KBM-7 (cell line): ENCODE measurements at regions not wholly inside any gene's neighbourhood (a gene's known extent, or its start where the extent isn't known, plus 50 kb on each side); places are given as distances from the start of the nearest gene placed in this dataset.
A peak's percentile ranks its signal among the peaks of the same experiment; 100 is the strongest.

Source experiments
- DNase-seq: peaks from one replicate; pipeline ENCODE4 v3.0.0-alpha.2; 2015
- in situ Hi-C: fragments of 300-500 bp; cut with MboI; formaldehyde crosslinking; loops from 2 replicates; pipeline ENCODE4 v1.14.3; 2020; ENCODE audit warnings: low sequenced_read_pairs, low pct_unique_long_range_greater_than_20kb, mixed read lengths

GRCh38 chr13:74324338-74324737 is 190.1 kb upstream of the KLF12 start:
- in situ Hi-C loops: no loop called here
- no peak for DNase-seq

DNA sequence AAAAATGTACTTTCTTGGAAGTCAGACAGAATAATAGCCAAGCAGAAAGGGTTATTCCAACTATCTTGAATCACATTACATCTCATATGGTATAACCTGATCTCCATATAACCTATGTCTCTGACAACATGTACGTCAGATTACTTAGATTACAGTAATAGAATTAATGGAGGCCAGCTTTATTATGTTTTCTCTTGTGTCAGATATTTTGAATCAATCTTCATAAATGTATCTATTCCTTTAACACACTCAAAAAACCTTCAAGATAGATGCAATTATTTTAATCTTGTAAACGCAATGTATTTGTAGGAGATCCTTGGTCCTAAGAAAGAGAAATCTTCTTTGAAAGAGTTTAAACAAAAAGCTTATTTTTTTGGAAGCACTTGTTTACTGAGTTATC is 188.4 kb upstream of the KLF12 start:
- no peak for DNase-seq
- in situ Hi-C loops: no loop called here

- no peak for DNase-seq
- in situ Hi-C loops: no loop called here
Observed at GRCh38 chr13:74320282-74320681, 186.1 kb upstream of the KLF12 start.

- in situ Hi-C loops: no loop called here
- no peak for DNase-seq
Observed at GRCh38 chr13:74316547-74316946, 182.3 kb upstream of the KLF12 start.

DNA sequence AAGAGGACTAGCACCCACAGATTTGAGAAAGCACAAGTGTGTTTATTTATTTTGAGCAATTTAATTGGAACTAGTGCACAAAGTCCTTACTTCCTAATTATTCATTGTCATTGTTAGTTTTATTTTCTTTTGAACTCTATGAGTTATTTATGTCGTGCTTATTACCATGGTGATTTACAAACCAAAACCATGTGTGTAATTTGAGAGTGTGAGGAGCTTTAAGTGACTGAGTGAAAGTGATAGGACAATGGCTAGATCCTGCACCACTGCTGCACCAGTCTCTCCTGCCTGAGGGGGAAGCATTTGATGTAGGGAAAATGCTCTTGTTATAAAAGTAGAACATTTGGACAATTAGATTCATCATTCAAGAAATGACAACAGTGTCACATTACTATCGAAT is 172.3 kb upstream of the KLF12 start:
- in situ Hi-C loops: no loop called here
- no peak for DNase-seq

DNA sequence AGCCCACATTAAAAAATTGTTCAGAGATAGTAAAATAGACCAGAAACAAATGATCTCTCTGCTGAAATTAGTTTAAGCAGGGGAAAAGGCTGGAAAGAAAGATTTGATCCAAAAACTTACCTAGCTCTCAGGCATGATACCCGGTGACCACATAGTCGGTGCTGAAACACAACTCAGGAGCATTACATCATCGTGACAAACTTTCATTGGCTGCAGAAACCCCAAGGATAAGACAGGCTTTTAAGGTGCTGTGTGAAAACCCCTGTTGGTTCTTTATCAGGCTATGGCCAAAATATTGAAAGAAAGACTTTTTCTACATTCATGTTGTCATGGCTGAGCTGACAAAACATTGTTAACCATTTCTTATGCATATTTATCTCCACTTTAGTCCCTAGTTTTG is 171.7 kb upstream of the KLF12 start:
- in situ Hi-C loops: no loop called here
- DNase-seq: no peak

DNA sequence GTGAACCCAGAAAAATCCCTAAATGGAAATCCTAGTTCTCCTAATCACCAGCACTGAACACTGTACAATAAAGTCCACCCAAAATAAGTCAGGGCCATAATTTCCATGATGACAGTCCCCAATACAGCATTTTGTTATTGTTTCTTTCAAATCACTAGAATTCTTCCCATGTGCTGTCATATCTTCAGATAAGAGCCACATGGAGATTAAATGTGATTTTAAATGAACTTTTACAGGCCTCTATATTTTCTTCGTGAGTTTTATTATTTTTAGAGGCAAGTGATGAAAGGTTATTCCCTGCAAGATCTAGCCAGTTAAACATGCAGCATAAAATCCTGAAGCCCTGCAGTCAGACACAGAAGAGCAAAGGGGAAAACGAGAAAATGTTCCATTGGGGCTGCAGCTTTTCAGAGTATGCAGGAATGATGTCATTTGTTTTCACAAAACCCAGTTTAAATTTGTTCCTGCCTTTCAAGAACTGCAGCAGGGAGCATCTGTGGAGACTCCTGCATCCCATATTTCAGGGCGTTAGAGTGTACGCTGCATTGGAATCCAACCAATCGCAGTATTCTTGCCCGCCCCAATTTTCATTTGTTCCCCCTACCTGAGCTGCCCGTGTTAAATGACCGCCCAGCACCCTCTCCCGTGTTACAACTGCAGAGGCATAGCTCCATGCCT is 167.2 kb upstream of the KLF12 start:
- DNase-seq: no peak

GRCh38 chr13:74300162-74300561 is 166.0 kb upstream of the KLF12 start:
- in situ Hi-C loops: no loop called here
- DNase-seq: no peak

More for the DNA sequence above, 167.2 kb upstream of the KLF12 start:
- in situ Hi-C loops: no loop called here

- peak; percentile 16 for DNase-seq
- in situ Hi-C loops: no loop called here
Observed at GRCh38 chr13:74299721-74300120, 165.5 kb upstream of the KLF12 start.

- in situ Hi-C loops: no loop called here
- no peak for DNase-seq
Observed at GRCh38 chr13:74298923-74299322, 164.7 kb upstream of the KLF12 start.

DNA sequence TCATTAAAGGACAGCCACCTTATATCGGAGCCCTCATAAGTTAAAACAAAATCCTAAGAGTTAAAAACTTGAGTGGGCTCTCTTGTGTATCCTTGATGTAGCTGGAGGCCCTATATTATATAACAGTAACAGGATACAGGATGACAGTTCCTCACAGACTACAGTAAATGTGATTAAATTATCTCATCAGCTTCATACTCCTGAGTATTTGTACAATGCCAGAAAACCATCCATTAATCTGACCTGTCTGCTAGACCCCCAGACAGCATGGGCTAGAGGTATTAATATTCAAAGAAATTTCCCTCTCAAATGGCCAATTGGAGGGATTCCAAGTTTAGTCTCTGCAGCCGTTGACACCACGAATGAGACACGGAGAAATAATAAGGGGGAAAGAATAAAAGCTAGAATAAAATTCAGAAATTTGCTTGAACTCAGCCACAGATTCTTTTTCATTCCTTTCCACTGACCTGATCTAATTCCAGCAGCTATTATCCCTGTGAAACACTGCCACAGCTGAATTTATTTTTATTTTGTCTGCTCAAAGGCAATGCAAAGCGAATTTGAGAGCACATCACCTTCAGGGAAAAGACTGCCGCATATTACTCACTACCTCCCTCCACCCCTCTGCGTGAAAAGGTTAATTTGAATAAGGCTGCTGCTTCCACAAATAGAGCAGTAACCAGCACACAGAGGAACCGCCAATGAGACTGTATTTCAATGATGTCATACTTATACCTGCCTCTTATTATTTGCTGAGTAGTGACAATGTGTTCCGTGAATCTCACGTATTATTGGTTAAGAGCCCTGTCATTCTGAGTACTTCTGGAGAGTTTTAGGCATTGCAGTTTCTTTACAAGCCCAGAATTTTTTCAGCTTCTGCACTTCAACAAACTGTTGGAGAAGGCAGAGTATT is 155.9 kb upstream of the KLF12 start:
- in situ Hi-C loops: no loop called here
- DNase-seq: peak; percentile 9

- DNase-seq: no peak
- in situ Hi-C loops: no loop called here
Observed at GRCh38 chr13:74289107-74289506, 154.9 kb upstream of the KLF12 start.

- in situ Hi-C loops: no loop called here
- peak; percentile 4 for DNase-seq
Observed at GRCh38 chr13:74288361-74288911, 154.2 kb upstream of the KLF12 start.

DNA sequence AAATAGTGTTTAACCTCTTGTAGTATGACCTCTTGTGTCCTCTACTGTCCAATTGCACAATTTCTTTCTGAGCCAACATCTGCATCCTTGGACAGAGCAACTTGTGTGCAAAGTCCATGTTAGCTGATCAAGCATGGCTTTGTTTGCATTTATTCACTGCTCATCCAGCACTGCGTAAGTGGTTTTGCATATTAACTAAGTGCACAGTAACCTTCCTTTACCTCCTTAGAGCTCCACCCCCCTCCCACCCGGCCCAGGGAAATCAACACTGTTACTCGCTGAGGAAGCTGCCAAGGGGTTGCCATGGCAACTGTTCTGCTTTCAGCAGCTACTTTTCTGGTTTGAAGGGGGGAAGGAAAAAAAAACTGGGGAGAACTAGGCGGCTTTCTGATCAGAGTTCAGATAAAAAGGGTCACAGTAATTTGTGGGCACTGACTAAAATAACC is 153.5 kb upstream of the KLF12 start:
- DNase-seq: peak; percentile 40
- in situ Hi-C loops: no loop called here

DNA sequence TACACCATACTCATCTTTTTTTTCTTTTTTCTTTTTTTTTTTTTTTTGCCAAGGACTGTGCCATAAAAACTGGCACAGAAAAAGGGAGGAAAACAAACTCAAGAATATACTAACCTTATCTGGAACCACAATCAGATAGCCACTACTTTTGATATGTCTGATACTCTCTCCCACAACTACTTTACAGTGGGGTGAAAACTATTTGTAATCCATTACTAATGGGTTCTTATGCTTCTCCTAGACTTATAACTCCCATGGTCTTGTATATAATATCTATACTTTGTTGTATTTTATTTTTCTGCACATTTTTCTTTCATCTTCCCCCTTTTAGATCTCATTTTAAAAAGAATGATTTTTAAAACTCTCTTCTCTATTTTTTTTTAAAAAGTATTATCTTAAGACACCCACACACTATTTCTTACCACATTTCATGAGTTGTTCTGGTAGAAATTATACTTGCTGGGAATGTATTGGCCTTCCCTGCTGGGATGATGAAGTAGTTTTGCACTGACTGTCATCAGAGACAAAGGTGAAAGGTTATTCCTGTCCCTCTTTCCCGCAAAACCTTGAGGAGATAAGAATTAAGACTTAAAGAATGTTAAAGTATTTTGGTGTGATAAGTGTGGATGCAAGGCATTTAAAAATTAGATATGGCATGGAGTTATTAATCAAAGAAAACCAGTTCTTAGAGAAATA is 146.7 kb upstream of the KLF12 start:
- in situ Hi-C loops: no loop called here
- no peak for DNase-seq

- in situ Hi-C loops: no loop called here
- DNase-seq: no peak
Observed at GRCh38 chr13:74280093-74280794, 146.0 kb upstream of the KLF12 start.

DNA sequence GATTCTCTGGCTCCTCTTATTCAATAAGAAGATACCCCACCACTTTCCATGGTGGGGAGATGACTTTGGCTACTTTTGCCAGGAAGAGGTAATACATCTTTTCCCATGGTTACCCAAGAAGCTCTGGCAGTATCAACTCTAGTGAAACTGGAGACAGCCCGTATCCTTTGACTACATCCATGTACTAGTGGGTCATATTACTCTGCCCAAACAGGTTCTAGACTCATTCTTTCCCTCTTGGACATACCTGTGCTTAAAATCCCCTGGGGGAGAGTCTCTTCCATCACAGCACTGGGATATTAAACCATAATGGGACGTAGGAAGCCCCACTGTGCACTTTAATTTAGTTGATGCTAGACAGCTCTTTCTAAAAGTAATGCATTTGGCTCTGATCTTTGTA is 144.7 kb upstream of the KLF12 start:
- no peak for DNase-seq
- in situ Hi-C loops: no loop called here

GRCh38 chr13:74274916-74275315 is 140.7 kb upstream of the KLF12 start:
- DNase-seq: no peak
- in situ Hi-C loops: no loop called here

- DNase-seq: no peak
Observed at GRCh38 chr13:74273581-74273980, 139.4 kb upstream of the KLF12 start.

More at GRCh38 chr13:74273581-74273980, 139.4 kb upstream of the KLF12 start:
- in situ Hi-C loops: no loop called here
